ENCODE measurements at regions not wholly inside any gene's neighbourhood (a gene's known extent, or its start where the extent isn't known, plus 50 kb on each side); places are given as distances from the start of the nearest gene placed in this dataset.
A peak's percentile ranks its signal among the peaks of the same experiment; 100 is the strongest.

- no peak for DNase-seq (ENCODE audit: low spot score)
Measured at GRCh38 chr18:46346896-46347630, 242.9 kb downstream of the HAUS1 start.

DNA sequence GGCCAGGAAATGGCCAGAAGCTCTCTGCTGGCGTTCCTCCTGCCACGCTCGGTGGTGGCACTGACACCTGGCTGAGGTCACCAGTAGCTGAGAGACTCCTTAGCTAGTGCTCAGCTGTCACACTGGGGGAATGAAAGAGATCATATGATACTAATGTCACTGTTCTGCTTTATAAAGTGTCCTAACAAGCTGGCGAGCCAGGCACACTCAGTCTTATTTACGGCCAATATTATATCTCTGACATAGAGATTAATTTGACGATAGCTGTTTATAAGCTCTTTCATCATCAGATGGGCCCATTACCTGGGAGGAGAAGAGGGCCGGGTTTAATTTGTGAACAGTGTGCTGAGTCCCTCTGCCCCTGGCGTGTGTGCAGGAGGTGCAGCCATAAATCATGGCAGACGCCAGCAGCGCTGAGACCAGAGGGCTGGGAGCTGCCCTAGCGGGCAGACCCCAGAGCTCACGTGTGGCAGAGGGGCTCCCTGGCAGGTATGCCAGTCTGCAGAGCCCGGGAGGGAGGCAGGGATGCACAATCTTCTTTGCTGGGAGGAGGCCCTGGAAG lies 246.5 kb downstream of the HAUS1 start:
- no peak for DNase-seq (ENCODE audit: low spot score)

- DNase-seq (ENCODE audit: low spot score), result no peak
Measured at GRCh38 chr18:46352520-46353250, 248.5 kb downstream of the HAUS1 start.

GRCh38 chr18:46353460-46353859 lies 249.3 kb downstream of the HAUS1 start:
- DNase-seq (ENCODE audit: low spot score), result no peak

DNA sequence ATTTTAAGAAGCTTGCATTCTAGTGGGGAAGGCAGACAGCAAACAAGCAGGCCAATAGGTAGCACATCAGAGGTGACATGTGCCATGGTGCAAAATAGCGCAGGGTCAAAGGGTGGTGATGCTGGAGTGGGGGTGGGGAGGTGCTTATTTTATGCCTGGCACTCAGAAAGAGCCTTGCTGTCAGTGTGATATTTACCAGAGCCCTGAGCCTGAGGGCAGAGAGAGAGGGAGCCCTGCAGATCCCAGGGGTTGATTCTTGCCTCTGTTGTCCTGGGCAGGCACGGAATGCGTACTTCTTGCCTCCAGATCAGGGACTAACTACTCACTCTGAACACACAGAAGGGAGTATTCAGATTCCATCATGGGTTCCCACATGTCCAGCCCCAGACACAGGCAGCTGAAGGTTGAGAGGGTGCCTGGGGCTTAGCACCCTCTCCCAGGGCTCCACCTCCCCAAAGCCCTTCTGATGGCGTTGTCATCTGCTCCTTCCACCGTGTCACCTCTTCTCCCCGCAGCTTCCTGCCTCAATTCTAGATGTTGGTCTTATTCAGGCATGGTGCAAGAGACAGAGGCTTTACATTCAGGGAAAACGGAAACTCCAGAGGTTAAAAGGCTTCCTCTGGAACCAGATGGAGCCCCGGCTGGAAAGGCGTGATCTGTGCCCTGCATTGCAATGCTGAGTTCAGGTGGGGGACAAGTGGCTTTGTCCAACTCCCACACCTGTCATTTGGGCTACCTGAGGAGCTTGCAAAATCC lies 252.3 kb downstream of the HAUS1 start:
- DNase-seq (ENCODE audit: low spot score), result peak; percentile 30

DNA sequence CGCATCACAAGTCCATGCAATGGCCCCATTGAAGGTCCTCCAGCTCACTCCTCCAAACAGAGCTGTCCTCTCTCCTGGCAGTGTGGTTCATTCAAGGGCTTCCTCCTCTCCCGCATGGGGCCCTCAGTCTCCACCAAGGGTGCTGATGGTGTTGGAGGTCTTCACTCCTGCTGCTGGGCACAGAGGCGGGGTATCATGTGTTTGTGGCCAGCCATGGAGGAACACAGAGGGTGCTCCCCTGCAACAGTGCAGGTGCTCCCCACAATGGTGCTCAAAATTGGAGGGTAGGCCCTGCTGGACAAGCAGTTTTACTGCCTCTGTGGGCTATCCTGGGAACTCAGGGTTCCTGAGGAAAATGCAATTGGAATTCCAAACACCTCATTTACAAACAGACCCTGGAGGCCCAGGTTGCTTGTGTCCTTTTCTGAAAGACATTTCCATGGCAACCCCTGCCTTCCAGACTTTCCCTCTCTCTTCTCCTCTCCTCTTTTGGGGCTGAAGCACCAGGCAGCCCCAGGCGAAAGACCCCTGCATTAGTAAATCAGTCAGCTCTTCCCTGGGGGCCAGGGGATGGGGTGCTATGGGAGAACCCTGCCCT lies 256.0 kb downstream of the HAUS1 start:
- DNase-seq (ENCODE audit: low spot score), result no peak

DNA sequence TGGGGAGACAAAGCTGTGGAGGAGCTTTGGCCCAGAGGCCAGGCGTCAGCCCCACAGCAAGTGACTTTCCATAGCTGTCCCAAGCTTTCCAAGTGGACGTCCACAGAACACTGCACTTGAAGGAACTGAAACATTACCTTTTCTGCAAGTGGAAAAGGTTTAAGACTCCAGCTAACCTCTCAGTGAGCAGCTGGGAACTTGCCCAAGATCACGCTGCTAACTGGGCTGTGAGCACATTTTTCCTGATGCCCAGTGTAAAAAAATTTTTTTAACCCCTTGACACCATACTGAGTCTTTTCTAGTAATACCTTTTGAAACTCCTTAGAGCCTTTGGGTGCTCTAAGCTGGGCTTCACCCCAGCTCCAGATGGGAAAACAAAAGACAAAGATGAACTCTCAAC lies 256.7 kb downstream of the HAUS1 start:
- no peak for DNase-seq (ENCODE audit: low spot score)

DNA sequence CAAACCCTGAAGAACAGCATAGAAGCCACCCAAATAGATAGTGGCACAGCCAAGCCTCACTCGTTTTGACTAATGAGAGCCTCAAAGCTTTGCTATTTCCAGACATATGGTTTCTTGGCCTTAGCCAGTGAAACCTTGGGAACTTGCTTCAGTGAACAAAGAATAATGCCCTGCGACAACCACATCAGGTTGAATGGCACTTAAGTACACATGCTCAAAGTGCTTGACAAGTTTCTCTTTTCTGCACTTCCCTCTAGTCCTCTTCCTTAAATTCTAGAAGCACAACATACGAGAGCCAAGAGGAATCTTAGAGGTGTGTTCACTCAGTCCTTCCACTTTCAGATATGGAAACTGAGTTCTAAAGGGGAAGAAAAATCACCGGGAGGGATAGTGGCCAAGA lies 258.3 kb downstream of the HAUS1 start:
- no peak for DNase-seq (ENCODE audit: low spot score)

DNA sequence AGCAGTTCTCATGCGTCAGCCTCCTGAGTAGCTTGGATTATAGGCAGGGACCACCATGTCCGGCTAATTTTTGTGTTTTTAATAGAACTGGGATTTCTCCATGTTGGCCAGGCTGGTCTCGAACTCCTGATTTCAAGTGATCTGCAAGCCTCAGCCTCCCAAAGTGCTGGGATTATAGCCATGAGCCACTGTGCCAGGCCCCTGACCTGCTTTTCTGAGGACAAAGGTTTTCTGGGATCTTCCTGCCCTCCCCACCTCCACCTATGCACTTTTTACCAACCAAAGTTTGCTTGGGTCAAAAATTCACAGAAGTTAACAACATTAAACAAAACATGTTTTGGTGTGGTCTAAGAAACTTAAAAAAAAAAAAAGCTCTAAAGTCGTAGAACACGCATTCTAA lies 259.9 kb downstream of the HAUS1 start:
- DNase-seq (ENCODE audit: low spot score), result no peak

GRCh38 chr18:46366201-46366600 lies 262.0 kb downstream of the HAUS1 start:
- DNase-seq (ENCODE audit: low spot score), result no peak

DNA sequence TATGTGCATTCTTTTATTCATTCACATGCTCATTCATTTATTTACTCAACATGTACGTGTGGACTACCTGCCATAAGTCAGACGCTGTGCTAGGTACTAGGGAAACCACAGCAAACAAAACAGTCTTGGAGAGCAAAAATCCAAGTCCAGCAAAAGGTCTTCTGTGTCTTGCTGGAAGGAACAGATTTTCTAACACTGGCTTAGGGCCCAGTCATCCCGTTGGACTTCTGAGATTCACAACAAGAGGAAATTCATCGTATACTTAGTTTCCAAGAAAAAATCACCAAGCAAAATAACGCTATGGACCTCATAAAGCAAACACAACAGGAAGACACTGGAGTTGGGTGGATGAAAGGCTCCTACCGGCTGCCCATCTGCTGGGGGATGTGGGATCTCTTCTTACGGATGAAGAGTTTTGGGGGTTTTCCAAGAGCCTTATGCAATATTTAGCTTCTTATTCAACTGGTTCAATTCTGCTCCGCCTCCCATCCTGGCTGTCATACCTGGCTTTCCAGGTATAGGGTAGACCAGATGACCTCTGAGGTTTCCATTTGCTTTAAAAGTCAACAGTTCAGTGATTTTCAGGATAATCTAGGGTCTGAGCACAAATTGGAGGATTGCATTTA lies 262.7 kb downstream of the HAUS1 start:
- DNase-seq (ENCODE audit: low spot score), result no peak

- DNase-seq (ENCODE audit: low spot score), result no peak
Measured at GRCh38 chr18:46369323-46369722, 265.1 kb downstream of the HAUS1 start.

DNA sequence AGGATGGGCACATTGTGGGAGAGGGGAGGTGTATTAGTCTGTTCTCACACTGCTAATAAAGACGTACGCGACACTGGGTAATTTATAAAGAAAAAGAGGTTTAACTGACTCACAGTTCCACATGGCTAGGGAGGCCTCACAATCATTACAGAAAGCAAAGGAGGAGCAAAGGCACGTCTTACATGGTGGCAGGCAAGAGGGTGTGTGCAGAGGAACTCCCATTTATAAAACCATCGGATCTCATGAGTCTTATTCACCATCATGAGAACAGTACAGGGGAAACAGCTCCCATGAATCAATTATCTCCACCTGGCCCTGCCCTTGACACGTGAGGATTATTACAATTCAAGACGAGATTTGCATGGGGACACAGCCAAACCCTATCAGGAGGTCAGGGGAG lies 266.7 kb downstream of the HAUS1 start:
- DNase-seq (ENCODE audit: low spot score), result no peak

GRCh38 chr18:46372670-46373069 lies 268.5 kb downstream of the HAUS1 start:
- no peak for DNase-seq (ENCODE audit: low spot score)

- no peak for DNase-seq (ENCODE audit: low spot score)
Measured at GRCh38 chr18:46373131-46373530, 268.9 kb downstream of the HAUS1 start.

GRCh38 chr18:46373791-46374190 lies 269.6 kb downstream of the HAUS1 start:
- DNase-seq (ENCODE audit: low spot score), result no peak

GRCh38 chr18:46374850-46375249 lies 270.7 kb downstream of the HAUS1 start:
- DNase-seq (ENCODE audit: low spot score), result no peak

- no peak for DNase-seq (ENCODE audit: low spot score)
Measured at GRCh38 chr18:46377557-46377956, 273.4 kb downstream of the HAUS1 start.

DNA sequence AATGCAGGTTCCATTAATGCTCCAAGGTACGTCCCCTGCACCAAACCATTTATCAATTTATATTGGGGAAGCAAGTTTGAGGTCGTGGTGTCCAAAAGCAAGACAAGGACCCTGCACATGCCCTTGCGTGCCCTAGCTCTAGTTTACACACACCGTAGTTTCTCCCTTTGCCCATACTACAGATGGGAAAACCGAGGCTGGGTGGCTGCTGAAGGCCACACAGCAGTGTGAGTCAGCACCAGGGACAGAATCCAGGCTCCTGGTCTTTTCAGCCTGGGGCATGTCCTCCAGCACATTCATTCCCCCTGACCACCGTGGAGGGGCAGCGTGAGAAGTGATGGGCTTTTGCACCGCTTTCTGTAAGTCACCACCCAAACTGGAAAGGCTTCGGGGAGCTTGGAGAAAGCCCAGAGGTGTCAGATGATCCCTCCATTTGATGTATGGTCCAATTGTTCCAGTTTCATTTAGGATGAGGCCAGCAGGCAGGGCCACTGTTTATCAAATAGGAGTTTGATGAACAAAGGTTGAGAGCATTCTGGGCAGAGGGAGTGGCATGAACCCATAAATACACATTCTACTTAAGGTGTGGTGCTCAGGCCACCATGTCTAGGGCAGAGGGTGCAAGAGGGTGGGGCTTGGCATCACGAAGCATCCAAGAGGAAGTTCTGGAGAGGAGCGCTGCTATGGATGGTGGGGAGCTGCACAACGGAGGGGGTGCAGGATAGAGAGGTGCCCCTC lies 274.1 kb downstream of the HAUS1 start:
- no peak for DNase-seq (ENCODE audit: low spot score)

DNA sequence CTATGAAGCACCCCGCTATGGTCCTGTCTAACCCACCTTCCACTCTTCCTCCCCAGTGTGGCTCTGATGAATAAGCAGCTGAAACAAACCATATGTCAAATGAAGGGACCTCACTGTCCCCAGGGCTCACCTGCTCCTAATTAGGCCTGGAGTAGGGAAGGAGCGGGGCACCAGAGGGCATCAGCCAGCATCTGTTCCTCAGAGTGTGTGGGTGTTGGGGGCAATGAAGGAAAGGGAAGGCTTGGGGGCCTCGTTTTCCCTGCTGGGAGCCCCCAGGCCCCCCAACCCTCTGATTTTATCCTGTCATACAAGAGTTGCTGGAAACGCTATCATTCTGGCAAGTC lies 274.7 kb downstream of the HAUS1 start:
- DNase-seq (ENCODE audit: low spot score), result no peak

GRCh38 chr18:46379323-46379950 lies 275.3 kb downstream of the HAUS1 start:
- DNase-seq (ENCODE audit: low spot score), result no peak
